H1 (cell line): ENCODE measurements at regions not wholly inside any gene's neighbourhood (a gene's known extent, or its start where the extent isn't known, plus 50 kb on each side); places are given as distances from the start of the nearest gene placed in this dataset.

Experiments
- CTCF ChIA-PET: fragments of 300-600 bp; sonication (Branson Sonifier 250); formaldehyde crosslinking; loops from one replicate; lab custom pipeline; 2021; ENCODE audit not compliant: partially characterized antibody; lab: Charles Lee
- POLR2A ChIA-PET: fragments of 300-600 bp; sonication (Branson Sonifier 250); formaldehyde crosslinking; loops from one replicate; lab custom pipeline; 2021; ENCODE audit warnings: inconsistent platforms; ENCODE audit not compliant: partially characterized antibody; lab: Charles Lee
- DNase-seq, 2 experiments: peaks; one replicate each; pipeline versions ENCODE4 v3.0.0 to v3.0.0-alpha.2; 2010 to 2022; ENCODE audit warnings: low spot score in 2 of 2, low read depth in 1 of 2, mixed read lengths in 1 of 2
- FAIRE-seq: peaks from 2 replicates; lab custom pipeline; 2011; peaks lifted over from hg19 to GRCh38; lab: Jason Lieb, UNC
- H2AFZ ChIP-seq: 2 replicates; pipeline ENCODE4 v1.8.1; 2012; ENCODE audit warnings: low read length, inconsistent platforms
- H2AK5ac ChIP-seq: 2 replicates; pipeline ENCODE4 v1.6.1; 2013; ENCODE audit warnings: low read depth, low read length
- H2BK120ac ChIP-seq: replicated peaks from 2 replicates; pipeline ENCODE3; 2013; ENCODE audit warnings: low read depth, low read length, inconsistent platforms
- H2BK12ac ChIP-seq: 2 replicates; pipeline ENCODE4 v1.6.1; 2013; ENCODE audit warnings: low read depth, low read length
- H2BK15ac ChIP-seq: 2 replicates; pipeline ENCODE4 v1.6.1; 2013; ENCODE audit warnings: low read length
- H2BK20ac ChIP-seq: 2 replicates; pipeline ENCODE4 v1.6.1; 2013; ENCODE audit warnings: low read length
- H2BK5ac ChIP-seq: 2 replicates; pipeline ENCODE4 v1.6.1; 2013; ENCODE audit warnings: low read depth, low read length
- H3K14ac ChIP-seq: 2 replicates; pipeline ENCODE4 v1.6.1; 2013; ENCODE audit warnings: inconsistent platforms; ENCODE audit not compliant: insufficient read length
- H3K18ac ChIP-seq: 2 replicates; pipeline ENCODE4 v1.6.1; 2013; ENCODE audit warnings: low read length; ENCODE audit errors: extremely low read depth
- H3K23ac ChIP-seq: 2 replicates; pipeline ENCODE4 v1.6.1; 2013; ENCODE audit warnings: inconsistent platforms; ENCODE audit not compliant: insufficient read length
- H3K23me2 ChIP-seq: 2 replicates; pipeline ENCODE4 v1.6.1; 2013; ENCODE audit warnings: low read depth, low read length
- H3K27ac ChIP-seq: 2 replicates; pipeline ENCODE4 v1.6.1; 2011; ENCODE audit warnings: low read depth, low read length, inconsistent platforms
- H3K27me3 ChIP-seq, 4 experiments: replicated peaks in 1 of 4; 1 replicate in 1 of 4; 2 replicates in 3 of 4; pipeline versions ENCODE4 v1.6.1 to v1.8.1; 2011 to 2013; ENCODE audit warnings: low read length in 3 of 4, mild to moderate bottlenecking in 3 of 4, inconsistent platforms in 2 of 4, mixed read lengths in 2 of 4, moderate library complexity in 1 of 4; ENCODE audit not compliant: control insufficient read depth in 3 of 4, insufficient read depth in 3 of 4; ENCODE audit errors: extremely low read depth in 1 of 4
- H3K36me3 ChIP-seq, 4 experiments: 2 replicates each; pipeline versions ENCODE4 v1.6.1 to v1.8.1; 2011 to 2013; ENCODE audit warnings: mild to moderate bottlenecking in 4 of 4, low read length in 3 of 4, moderate library complexity in 2 of 4, control low read depth in 1 of 4, inconsistent platforms in 1 of 4; ENCODE audit not compliant: insufficient read depth in 4 of 4, control insufficient read depth in 2 of 4
- H3K4ac ChIP-seq: replicated peaks from 2 replicates; pipeline ENCODE3; 2013; ENCODE audit warnings: low read length, low read depth, mixed read lengths, inconsistent platforms; ENCODE audit not compliant: insufficient read length
- H3K4me1 ChIP-seq, 4 experiments: replicated peaks in 1 of 4; 1 replicate in 1 of 4; 2 replicates in 3 of 4; pipeline versions ENCODE4 v1.6.1 to v1.8.1; 2011 to 2013; ENCODE audit warnings: low read length in 3 of 4, inconsistent platforms in 2 of 4, mixed read lengths in 1 of 4; ENCODE audit not compliant: insufficient read depth in 4 of 4, control insufficient read depth in 3 of 4
- H3K4me2 ChIP-seq, 2 experiments: 2 replicates each; pipeline versions ENCODE4 v1.6.1 to v1.8.1; 2011 to 2013; ENCODE audit warnings: low read depth in 2 of 2, low read length in 2 of 2, control low read depth in 1 of 2, inconsistent platforms in 1 of 2, mild to moderate bottlenecking in 1 of 2; ENCODE audit not compliant: insufficient read depth in 1 of 2
- H3K4me3 ChIP-seq, 4 experiments: fragments of 200-600, 300-600 bp in 1 of 4; sonication (generic), shearing (Covaris generic), sonication (Bioruptor Twin) in 1 of 4; 2 replicates each; pipeline versions ENCODE4 v1.5.1 to v1.8.1; 2011 to 2016; ENCODE audit warnings: low read length in 4 of 4, low read depth in 3 of 4, control low read depth in 2 of 4, inconsistent platforms in 2 of 4, mild to moderate bottlenecking in 2 of 4, mixed read lengths in 1 of 4, moderate library complexity in 1 of 4; ENCODE audit not compliant: insufficient read depth in 2 of 4; ENCODE audit errors: extremely low read depth in 1 of 4
- H3K56ac ChIP-seq: replicated peaks from 2 replicates; pipeline ENCODE3; 2013; ENCODE audit warnings: low read depth, mild to moderate bottlenecking, mixed read lengths, low read length, inconsistent platforms; ENCODE audit not compliant: insufficient read length
- H3K79me1 ChIP-seq: 2 replicates; pipeline ENCODE4 v1.6.1; 2013; ENCODE audit warnings: low read depth, low read length, control low read depth
- H3K79me2 ChIP-seq, 2 experiments: 2 replicates each; pipeline versions ENCODE4 v1.6.1 to v1.8.1; 2012 to 2013; ENCODE audit warnings: low read length in 2 of 2, mild to moderate bottlenecking in 2 of 2, inconsistent platforms in 1 of 2; ENCODE audit not compliant: insufficient read depth in 2 of 2, control insufficient read depth in 1 of 2
- H3K9ac ChIP-seq, 4 experiments: replicated peaks in 1 of 4; 1 replicate in 1 of 4; 2 replicates in 3 of 4; pipeline versions ENCODE4 v1.6.1 to v1.8.1; 2011 to 2013; ENCODE audit warnings: low read depth in 3 of 4, low read length in 3 of 4, control low read depth in 2 of 4, mild to moderate bottlenecking in 2 of 4, moderate library complexity in 2 of 4, inconsistent platforms in 1 of 4; ENCODE audit errors: extremely low read depth in 1 of 4
- H3K9me3 ChIP-seq, 2 experiments: 2 replicates each; pipeline versions ENCODE4 v1.6.1 to v1.8.1; 2012 to 2013; ENCODE audit warnings: mild to moderate bottlenecking in 2 of 2, moderate library complexity in 2 of 2, control low read depth in 1 of 2, inconsistent platforms in 1 of 2, low read depth in 1 of 2, low read length in 1 of 2, mixed read lengths in 1 of 2; ENCODE audit not compliant: insufficient read depth in 2 of 2
- H4K20me1 ChIP-seq, 2 experiments: replicated peaks in 1 of 2; 2 replicates each; pipeline versions ENCODE3 to v1.8.1; 2011 to 2013; ENCODE audit warnings: inconsistent platforms in 2 of 2, low read length in 2 of 2, mild to moderate bottlenecking in 1 of 2; ENCODE audit not compliant: insufficient read depth in 2 of 2, control insufficient read depth in 1 of 2
- H4K5ac ChIP-seq: 2 replicates; pipeline ENCODE4 v1.6.1; 2013; ENCODE audit warnings: low read length, low read depth, mixed read lengths, inconsistent platforms; ENCODE audit not compliant: insufficient read length
- H4K8ac ChIP-seq: 2 replicates; pipeline ENCODE4 v1.8.0; 2013; ENCODE audit warnings: mild to moderate bottlenecking, moderate library complexity, low read length, inconsistent platforms; ENCODE audit not compliant: insufficient read depth; ENCODE audit errors: extremely low read depth
- H4K91ac ChIP-seq: replicated peaks from 2 replicates; pipeline ENCODE3; 2013; ENCODE audit warnings: low read length, mixed read lengths, inconsistent platforms; ENCODE audit not compliant: insufficient read length
- BACH1 ChIP-seq: IDR thresholded peaks from 2 replicates; pipeline ENCODE4 v1.6.1; 2012; ENCODE audit warnings: low read length, improper control_type of control experiment
- BCL11A ChIP-seq, 2 experiments: IDR thresholded peaks; one replicate each; pipeline ENCODE4 v1.6.1; 2011; ENCODE audit warnings: low read depth in 2 of 2, low read length in 2 of 2, mild to moderate bottlenecking in 2 of 2
- BRCA1 ChIP-seq: IDR thresholded peaks from 2 replicates; pipeline ENCODE4 v1.6.1; 2012; ENCODE audit warnings: low read depth, low read length, improper control_type of control experiment
- EGR1 ChIP-seq: IDR thresholded peaks from 2 replicates; pipeline ENCODE4 v1.6.1; 2011; ENCODE audit warnings: low read depth, low read length, borderline replicate concordance
- MAFK ChIP-seq: IDR thresholded peaks from 2 replicates; pipeline ENCODE4 v1.6.1; 2012; ENCODE audit warnings: low read depth, mild to moderate bottlenecking, improper control_type of control experiment, low read length
- POLR2A ChIP-seq, 2 experiments: IDR thresholded peaks; 1 replicate in 1 of 2; 2 replicates in 1 of 2; pipeline ENCODE4 v1.6.1; 2011; ENCODE audit warnings: low read depth in 2 of 2, low read length in 2 of 2, mild to moderate bottlenecking in 2 of 2; ENCODE audit errors: control extremely low read depth in 1 of 2
- RAD21 ChIP-seq, 2 experiments: IDR thresholded peaks in 1 of 2; conservative IDR thresholded peaks in 1 of 2; 2 replicates each; pipeline ENCODE4 v1.6.1; 2011; ENCODE audit warnings: low read depth in 2 of 2, low read length in 2 of 2, improper control_type of control experiment in 1 of 2, inconsistent platforms in 1 of 2, mild to moderate bottlenecking in 1 of 2, moderate library complexity in 1 of 2
- RNF2 ChIP-seq: fragments of 200-900, 300-1000 bp; sonication (generic); IDR thresholded peaks from 2 replicates; pipeline ENCODE4 v1.7.1; 2016; ENCODE audit warnings: borderline replicate concordance, low read depth, mild to moderate bottlenecking, antibody characterized with exemption, low read length; ENCODE audit not compliant: poor library complexity, severe bottlenecking; ENCODE audit errors: missing control alignments
- SAP30 ChIP-seq: fragments of 300-600 bp; sonication (generic); IDR thresholded peaks from 2 replicates; pipeline ENCODE4 v1.7.1; 2012; ENCODE audit warnings: low read length, moderate library complexity, mild to moderate bottlenecking, inconsistent platforms; ENCODE audit not compliant: insufficient read depth, insufficient replicate concordance
- SIX5 ChIP-seq: IDR thresholded peaks from 2 replicates; pipeline ENCODE4 v1.6.1; 2011; ENCODE audit warnings: mild to moderate bottlenecking, low read depth, low read length
- SP1 ChIP-seq: IDR thresholded peaks from 2 replicates; pipeline ENCODE4 v1.6.1; 2011; ENCODE audit warnings: low read depth, low read length
- TAF1 ChIP-seq: IDR thresholded peaks from 2 replicates; pipeline ENCODE4 v1.6.1; 2011; ENCODE audit warnings: mild to moderate bottlenecking, low read depth, low read length
- TAF7 ChIP-seq: optimal IDR thresholded peaks from 2 replicates; pipeline ENCODE3; 2011; ENCODE audit warnings: low read depth, mild to moderate bottlenecking, inconsistent platforms, low read length, moderate library complexity, borderline replicate concordance
- WGBS, 2 experiments: shearing (Covaris generic) in 1 of 2; methylation state at CpG; one replicate each; pipeline versions ENCODE4 v1.1.6 to v1.1.7; 2013 to 2015; ENCODE audit warnings: low lambda C conversion rate in 2 of 2, mixed read lengths in 2 of 2, inconsistent platforms in 1 of 2, low coverage in 1 of 2, missing lambda C conversion rate in 1 of 2; ENCODE audit not compliant: insufficient replicate concordance in 2 of 2, insufficient coverage in 1 of 2, insufficient read length in 1 of 2; ENCODE audit errors: extremely low coverage in 1 of 2, missing lambda C conversion rate in 1 of 2; 5-methylcytosine and 5-hydroxymethylcytosine counted together

DNA sequence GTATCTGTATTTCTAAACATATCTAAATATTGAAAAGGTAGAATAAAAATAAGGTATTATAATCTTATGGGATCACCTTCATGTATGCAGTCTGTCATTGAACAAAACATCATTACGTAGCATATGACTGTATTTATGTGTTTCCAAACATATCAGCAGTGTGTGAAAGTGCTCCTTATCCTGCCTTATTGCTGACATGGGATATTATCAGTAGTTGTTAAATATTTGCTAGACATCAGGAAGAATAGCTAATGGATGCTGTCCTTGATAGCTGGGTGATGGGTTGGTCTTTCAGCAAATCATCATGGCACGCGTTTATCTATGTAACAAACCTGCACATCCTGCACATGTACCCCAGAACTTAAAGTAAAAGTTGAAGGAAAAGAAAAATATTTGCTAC, 59.1 kb upstream of the FAM20A start:
- H3K9me3 ChIP-seq, result peaks cover 0 to 2% of the 10 kb centered on the region in 2 experiments; a peak in 2 of 4 replicates
- no peak overlapping the region for H3K56ac ChIP-seq
- no peak overlapping the region for H4K8ac ChIP-seq
- H2BK120ac ChIP-seq, result no peak overlapping the region
- no peak overlapping the region for H3K9ac ChIP-seq
- POLR2A ChIA-PET, result interaction anchor here (0.6 kb wide), 1 partner anchor 667 kb away, joined by 3 read pairs; the partner anchor contains the start of gene ABCA5
- no peak overlapping the region for H4K5ac ChIP-seq
- TF ChIP-seq SP1 (no peak), RAD21 (IDR thresholded peaks at IDR 0.05 in 1 of 2, conservative IDR thresholded peaks at IDR 0.05 in 1 of 2; ENCODE audit: low read depth in 2 of 2, low read length in 2 of 2) (no peak), BACH1 (no peak), TAF1 (no peak), SIX5 (no peak), BRCA1 (no peak), MAFK (no peak), POLR2A (IDR thresholded peaks at IDR 0.05; ENCODE audit: control extremely low read depth in 1 of 2, low read depth in 2 of 2, low read length in 2 of 2) (no peak), TAF7 (no peak), SAP30 (no peak), BCL11A (IDR thresholded peaks at IDR 0.05; ENCODE audit: low read depth in 2 of 2, low read length in 2 of 2) (no peak), EGR1 (no peak), RNF2 (no peak)
- H2BK15ac ChIP-seq, result no peak overlapping the region
- no peaks in the 10 kb centered on the region for H4K20me1 ChIP-seq
- no peak overlapping the region for H3K14ac ChIP-seq
- H3K4me2 ChIP-seq, result no peak overlapping the region
- DNase-seq (no peak), FAIRE-seq (no peak)
- no peak overlapping the region for H3K23ac ChIP-seq
- H2BK5ac ChIP-seq, result no peak overlapping the region
- H3K79me2 ChIP-seq, result no peaks in the 10 kb centered on the region
- H3K36me3 ChIP-seq, result no peaks in the 10 kb centered on the region
- H2AFZ ChIP-seq, result no peak overlapping the region
- WGBS, 2 experiments, result 95% methylated on average over 3 of the region's 3 CpGs; no CpG with 5 or more reads in 1 of the 2 experiments
- no peak overlapping the region for H4K91ac ChIP-seq
- H3K79me1 ChIP-seq, result no peaks in the 10 kb centered on the region
- no peak overlapping the region for H3K27ac ChIP-seq
- no peaks in the 10 kb centered on the region for H3K23me2 ChIP-seq
- no peak overlapping the region for H2BK12ac ChIP-seq
- H2BK20ac ChIP-seq, result no peak overlapping the region
- CTCF ChIA-PET, result interaction anchor here (0.8 kb wide), 1 partner anchor 270 kb away, joined by 3 read pairs; no protein-coding TSS in a partner anchor
- H3K4me1 ChIP-seq, result peaks cover 2 to 10% (median 7%) of the 10 kb centered on the region in 4 experiments; a peak in 5 of 7 replicates
- no peaks in the 10 kb centered on the region for H3K27me3 ChIP-seq
- H3K4me3 ChIP-seq, result no peak overlapping the region
- no peak overlapping the region for H3K18ac ChIP-seq
- no peak overlapping the region for H2AK5ac ChIP-seq
- H3K4ac ChIP-seq, result no peak overlapping the region
